HUES48 (cell line): ENCODE measurements at regions not wholly inside any gene's neighbourhood (a gene's known extent, or its start where the extent isn't known, plus 50 kb on each side); places are given as distances from the start of the nearest gene placed in this dataset.
"Not testable (repeated sequence)": the region's sequence is repeated elsewhere in the genome, so short reads cannot be mapped to it uniquely, and the experiment has no call there.

Experiments
- H3K27ac ChIP-seq: one replicate; pipeline ENCODE4 v1.7.0; 2013; ENCODE audit warnings: low read depth, low read length, inconsistent platforms
- H3K27me3 ChIP-seq: 2 replicates; pipeline ENCODE4 v1.6.1; 2013; ENCODE audit warnings: mild to moderate bottlenecking, low read length; ENCODE audit not compliant: control insufficient read depth, insufficient read depth
- H3K36me3 ChIP-seq: 2 replicates; pipeline ENCODE4 v1.6.1; 2013; ENCODE audit warnings: low read length; ENCODE audit not compliant: control insufficient read depth, insufficient read depth
- H3K4me1 ChIP-seq: 2 replicates; pipeline ENCODE4 v1.6.1; 2013; ENCODE audit warnings: mild to moderate bottlenecking, low read length; ENCODE audit not compliant: control insufficient read depth, insufficient read depth
- H3K4me3 ChIP-seq: 2 replicates; pipeline ENCODE4 v1.5.1; 2013; ENCODE audit warnings: mild to moderate bottlenecking, low read depth, low read length
- H3K9ac ChIP-seq: 2 replicates; pipeline ENCODE4 v1.6.1; 2013; ENCODE audit warnings: mild to moderate bottlenecking, low read depth, low read length, moderate library complexity
- H3K9me3 ChIP-seq: 2 replicates; pipeline ENCODE4 v1.6.1; 2013; ENCODE audit warnings: low read length; ENCODE audit not compliant: control insufficient read depth, insufficient read depth

- H3K36me3 ChIP-seq, result peaks cover 53% of the 10 kb centered on the region
- no peak overlapping the region for H3K4me3 ChIP-seq
- no peaks in the 10 kb centered on the region for H3K9me3 ChIP-seq
- H3K9ac ChIP-seq, result no peak overlapping the region
- H3K27me3 ChIP-seq, result no peaks in the 10 kb centered on the region
- H3K27ac ChIP-seq, result no peak overlapping the region
- H3K4me1 ChIP-seq, result no peaks in the 10 kb centered on the region
Measured at GRCh38 chr6:15008269-15008668, 237.6 kb upstream of the JARID2 start.

GRCh38 chr6:15014958-15015357, 230.9 kb upstream of the JARID2 start:
- no peak overlapping the region for H3K9ac ChIP-seq
- H3K4me1 ChIP-seq, result peaks cover 22% of the 10 kb centered on the region
- H3K27me3 ChIP-seq, result no peaks in the 10 kb centered on the region
- no peak overlapping the region for H3K4me3 ChIP-seq
- H3K27ac ChIP-seq, result no peak overlapping the region
- H3K36me3 ChIP-seq, result peaks cover 17% of the 10 kb centered on the region; the same call in 1 of the 2 replicates
- H3K9me3 ChIP-seq, result no peaks in the 10 kb centered on the region

- H3K4me1 ChIP-seq, result peaks cover 33% of the 10 kb centered on the region
- no peaks in the 10 kb centered on the region for H3K27me3 ChIP-seq
- no peak overlapping the region for H3K9ac ChIP-seq
- H3K9me3 ChIP-seq, result no peaks in the 10 kb centered on the region
- H3K27ac ChIP-seq, result no peak overlapping the region
- H3K4me3 ChIP-seq, result no peak overlapping the region
- H3K36me3 ChIP-seq, result 0 out of 2 replicates have a peak, but pooled peaks cover 14% of the 10 kb centered on the region
Measured at GRCh38 chr6:15016813-15017212, 229.1 kb upstream of the JARID2 start.

- H3K27me3 ChIP-seq, result no peaks in the 10 kb centered on the region
- H3K4me3 ChIP-seq, result no peak overlapping the region
- H3K9ac ChIP-seq, result no peak overlapping the region
- H3K27ac ChIP-seq, result no peak overlapping the region
- no peaks in the 10 kb centered on the region for H3K9me3 ChIP-seq
- 0 out of 2 replicates have a peak, but pooled peaks cover 14% of the 10 kb centered on the region for H3K36me3 ChIP-seq
- peaks cover 36% of the 10 kb centered on the region for H3K4me1 ChIP-seq
Measured at GRCh38 chr6:15017261-15017660, 228.6 kb upstream of the JARID2 start.

- no peak overlapping the region for H3K4me3 ChIP-seq
- no peaks in the 10 kb centered on the region for H3K9me3 ChIP-seq
- H3K4me1 ChIP-seq, result peaks cover 36% of the 10 kb centered on the region
- H3K36me3 ChIP-seq, result 0 out of 2 replicates have a peak, but pooled peaks cover 14% of the 10 kb centered on the region
- no peaks in the 10 kb centered on the region for H3K27me3 ChIP-seq
- peak overlapping the region; percentile 23 for H3K27ac ChIP-seq
- H3K9ac ChIP-seq, result no peak overlapping the region
Measured at GRCh38 chr6:15017803-15018202, 228.1 kb upstream of the JARID2 start.

- 0 out of 2 replicates have a peak, but pooled peaks cover 10% of the 10 kb centered on the region for H3K36me3 ChIP-seq
- peak overlapping the region; percentile 65 for H3K4me3 ChIP-seq
Measured at GRCh38 chr6:15020119-15020770, 225.6 kb upstream of the JARID2 start.

GRCh38 chr6:15021074-15021473, 224.8 kb upstream of the JARID2 start:
- H3K4me1 ChIP-seq, result peaks cover 41% of the 10 kb centered on the region
- H3K9ac ChIP-seq, result peak overlapping the region; percentile 45; the same call in 1 of the 2 replicates

More at GRCh38 chr6:15020119-15020770, 225.6 kb upstream of the JARID2 start:
- Histone ChIP-seq H3K27me3 (no peaks in the 10 kb centered on the region), H3K27ac (no peak overlapping the region), H3K4me1 (peaks cover 41% of the 10 kb centered on the region), H3K9me3 (no peaks in the 10 kb centered on the region), H3K9ac (no peak overlapping the region)

GRCh38 chr6:15023018-15023417, 222.9 kb upstream of the JARID2 start:
- H3K4me3 ChIP-seq, H3K36me3 ChIP-seq, H3K9ac ChIP-seq, H3K9me3 ChIP-seq, H3K27me3 ChIP-seq: not testable (repeated sequence)
- Histone ChIP-seq H3K4me1 (peaks cover 27% of the 10 kb centered on the region), H3K27ac (peak overlapping the region; percentile 26)

More at GRCh38 chr6:15021074-15021473, 224.8 kb upstream of the JARID2 start:
- H3K27me3 ChIP-seq, result no peaks in the 10 kb centered on the region
- H3K36me3 ChIP-seq, result 0 out of 2 replicates have a peak, but pooled peaks cover 3% of the 10 kb centered on the region
- H3K4me3 ChIP-seq, result peak overlapping the region; percentile 65
- H3K27ac ChIP-seq, result peak overlapping the region; percentile 80
- H3K9me3 ChIP-seq, result no peaks in the 10 kb centered on the region

- no peak overlapping the region for H3K9ac ChIP-seq
- H3K4me1 ChIP-seq, result peaks cover 26% of the 10 kb centered on the region
- no peaks in the 10 kb centered on the region for H3K27me3 ChIP-seq
- H3K4me3 ChIP-seq, result no peak overlapping the region
- H3K36me3 ChIP-seq, result no peaks in the 10 kb centered on the region
- peak overlapping the region; percentile 26 for H3K27ac ChIP-seq
- H3K9me3 ChIP-seq, result no peaks in the 10 kb centered on the region
Measured at GRCh38 chr6:15023448-15023847, 222.4 kb upstream of the JARID2 start.

- H3K27ac ChIP-seq, result no peak overlapping the region
- H3K9ac ChIP-seq, result no peak overlapping the region
- peaks cover 16% of the 10 kb centered on the region for H3K4me1 ChIP-seq
- no peaks in the 10 kb centered on the region for H3K9me3 ChIP-seq
- no peaks in the 10 kb centered on the region for H3K27me3 ChIP-seq
- no peak overlapping the region for H3K4me3 ChIP-seq
- no peaks in the 10 kb centered on the region for H3K36me3 ChIP-seq
Measured at GRCh38 chr6:15025446-15025845, 220.4 kb upstream of the JARID2 start.

- Histone ChIP-seq H3K27me3 (no peaks in the 10 kb centered on the region), H3K9me3 (no peaks in the 10 kb centered on the region), H3K27ac (no peak overlapping the region), H3K9ac (no peak overlapping the region), H3K36me3 (no peaks in the 10 kb centered on the region), H3K4me1 (peaks cover 8% of the 10 kb centered on the region), H3K4me3 (no peak overlapping the region)
Measured at GRCh38 chr6:15026832-15027231, 219.0 kb upstream of the JARID2 start.
